Coronary artery (tissue), 2 donors: ENCODE measurements at regions not wholly inside any gene's neighbourhood (a gene's known extent, or its start where the extent isn't known, plus 50 kb on each side); places are given as distances from the start of the nearest gene placed in this dataset.

ENCODE experiments used
- DNase-seq: peaks from one replicate; pipeline ENCODE4 v3.0.0-alpha.2; 2017; ENCODE audit warnings: low spot score
- H3K27ac ChIP-seq, 2 donors: fragments of 200-600 bp; sonication (generic); one replicate each; pipeline ENCODE4 v1.5.1; 2016 to 2019
- H3K4me3 ChIP-seq: fragments of 200-600 bp; sonication (generic); 2 replicates; pipeline ENCODE4 v1.5.1; 2016; ENCODE audit warnings: mild to moderate bottlenecking, moderate library complexity
- TF ChIP-seq, protein P1 (sequence below): fragments of 200-600 bp; sonication (generic); IDR thresholded peaks from one replicate; pipeline ENCODE4 v1.5.1; 2019; ENCODE audit warnings: antibody characterized with exemption

DNA sequence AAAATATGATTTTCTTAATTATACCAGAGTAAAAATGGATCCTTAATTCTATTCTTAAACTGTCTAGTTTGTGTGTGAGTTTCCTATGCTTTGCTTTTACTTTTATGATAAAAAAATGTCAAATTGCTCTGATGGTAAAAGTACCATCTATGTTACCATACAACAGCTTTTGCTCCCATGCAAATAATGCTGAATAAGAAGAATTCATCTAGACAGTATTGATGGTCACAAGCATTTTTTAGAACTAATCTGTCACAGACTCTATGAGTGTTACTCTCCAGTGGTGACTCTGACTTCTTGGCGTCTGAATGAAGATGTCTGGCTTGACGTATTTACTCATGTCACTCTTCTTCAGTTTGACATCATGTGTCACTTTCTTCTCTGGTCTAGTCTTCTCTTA is 608.1 kb upstream of the RORB start:
- no peak for DNase-seq
- TF ChIP-seq, protein P1, sequence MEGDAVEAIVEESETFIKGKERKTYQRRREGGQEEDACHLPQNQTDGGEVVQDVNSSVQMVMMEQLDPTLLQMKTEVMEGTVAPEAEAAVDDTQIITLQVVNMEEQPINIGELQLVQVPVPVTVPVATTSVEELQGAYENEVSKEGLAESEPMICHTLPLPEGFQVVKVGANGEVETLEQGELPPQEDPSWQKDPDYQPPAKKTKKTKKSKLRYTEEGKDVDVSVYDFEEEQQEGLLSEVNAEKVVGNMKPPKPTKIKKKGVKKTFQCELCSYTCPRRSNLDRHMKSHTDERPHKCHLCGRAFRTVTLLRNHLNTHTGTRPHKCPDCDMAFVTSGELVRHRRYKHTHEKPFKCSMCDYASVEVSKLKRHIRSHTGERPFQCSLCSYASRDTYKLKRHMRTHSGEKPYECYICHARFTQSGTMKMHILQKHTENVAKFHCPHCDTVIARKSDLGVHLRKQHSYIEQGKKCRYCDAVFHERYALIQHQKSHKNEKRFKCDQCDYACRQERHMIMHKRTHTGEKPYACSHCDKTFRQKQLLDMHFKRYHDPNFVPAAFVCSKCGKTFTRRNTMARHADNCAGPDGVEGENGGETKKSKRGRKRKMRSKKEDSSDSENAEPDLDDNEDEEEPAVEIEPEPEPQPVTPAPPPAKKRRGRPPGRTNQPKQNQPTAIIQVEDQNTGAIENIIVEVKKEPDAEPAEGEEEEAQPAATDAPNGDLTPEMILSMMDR = no peak
- Histone ChIP-seq H3K27ac (no peak overlapping the region), H3K4me3 (no peak overlapping the region)

DNA sequence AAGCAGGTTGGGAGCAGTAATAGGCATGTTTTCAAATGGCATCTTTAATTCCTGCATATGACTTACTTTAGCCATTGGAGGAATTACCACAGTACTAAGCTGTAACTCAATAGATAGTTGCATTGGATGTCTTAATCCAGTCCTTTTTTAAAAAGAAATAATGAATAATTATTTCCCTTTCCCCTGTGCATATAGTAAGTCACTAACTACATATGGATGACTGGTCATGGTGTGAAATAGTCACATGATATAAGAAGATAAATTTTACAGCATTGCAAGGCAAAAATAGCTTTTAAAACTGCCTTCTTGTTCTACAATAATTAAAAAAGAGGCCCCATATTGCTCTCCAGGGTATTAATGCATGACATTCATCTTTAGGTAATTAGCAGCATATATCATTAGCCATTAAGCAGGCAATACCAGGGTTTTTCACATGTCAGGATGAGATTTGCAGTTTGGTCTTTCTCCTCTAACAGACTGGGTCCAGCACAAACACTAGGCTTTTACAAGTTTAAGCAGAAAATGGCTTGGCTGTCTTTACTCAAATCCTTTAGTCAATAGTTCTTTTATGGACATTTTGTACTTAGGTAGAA is 606.4 kb upstream of the RORB start:
- TF ChIP-seq, protein P1 = no peak
- H3K27ac ChIP-seq = no peak overlapping the region
- DNase-seq = no peak
- H3K4me3 ChIP-seq = no peak overlapping the region

DNA sequence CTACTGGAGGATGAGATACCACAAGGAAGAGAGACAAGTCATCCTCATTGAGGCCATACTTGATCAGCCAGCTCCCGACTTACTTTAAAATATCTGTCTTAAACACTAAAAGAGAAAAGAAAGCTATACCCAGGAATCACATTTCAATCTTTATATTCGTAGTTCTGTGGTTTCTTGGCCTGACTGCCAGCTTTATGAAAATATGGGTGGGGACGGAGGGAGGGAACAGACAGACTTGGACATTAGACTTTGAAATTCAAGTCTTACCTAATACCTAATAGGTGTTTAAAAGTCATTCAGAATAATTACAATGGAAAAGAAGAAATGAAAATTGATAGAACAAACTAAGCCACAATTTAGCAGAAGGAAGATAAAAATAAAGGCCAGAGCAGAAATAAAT is 604.8 kb upstream of the RORB start:
- Histone ChIP-seq H3K4me3 (no peak overlapping the region), H3K27ac (no peak overlapping the region)
- no peak for DNase-seq
- TF ChIP-seq, protein P1 = no peak

DNA sequence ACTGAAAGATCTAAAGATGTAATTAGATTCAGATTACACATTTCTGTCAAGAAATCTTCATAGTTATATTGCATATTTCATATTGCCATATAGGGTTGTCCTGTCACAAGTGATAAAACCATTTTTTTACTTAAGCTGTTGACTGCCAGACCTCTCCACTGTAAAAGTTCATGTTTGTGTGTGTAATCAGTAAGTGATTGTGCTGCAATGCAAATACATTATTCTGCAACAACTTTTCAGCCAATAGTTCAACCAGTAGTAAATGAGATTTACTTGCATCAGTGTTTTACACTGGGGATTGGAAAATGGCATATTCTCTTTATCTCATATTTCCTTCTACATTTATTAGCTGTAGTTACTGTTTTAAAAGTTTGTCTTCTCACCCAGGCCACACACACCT is 603.9 kb upstream of the RORB start:
- TF ChIP-seq, protein P1 = no peak
- Histone ChIP-seq H3K27ac (no peak overlapping the region), H3K4me3 (no peak overlapping the region)
- DNase-seq = no peak

DNA sequence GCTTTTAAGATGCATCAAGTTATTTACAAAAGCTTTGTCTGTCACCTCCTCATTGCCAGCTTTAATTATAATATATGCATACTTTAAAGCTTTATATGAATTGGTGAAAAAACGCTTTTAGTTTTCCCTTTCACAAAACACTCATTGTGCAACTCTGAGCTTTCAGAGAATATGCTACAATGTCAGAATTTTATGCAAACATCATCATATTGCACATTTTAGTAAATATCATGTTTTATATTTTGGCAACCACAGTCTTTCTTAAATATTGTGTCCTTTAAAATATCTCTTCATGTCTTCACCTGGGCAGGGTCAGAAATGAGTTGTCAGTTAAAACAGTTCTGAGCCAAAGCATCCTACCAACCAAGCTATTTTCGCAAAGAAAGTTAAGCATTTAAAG is 601.1 kb upstream of the RORB start:
- TF ChIP-seq, protein P1 = no peak
- no peak overlapping the region for H3K27ac ChIP-seq
- no peak for DNase-seq
- H3K4me3 ChIP-seq = no peak overlapping the region

DNA sequence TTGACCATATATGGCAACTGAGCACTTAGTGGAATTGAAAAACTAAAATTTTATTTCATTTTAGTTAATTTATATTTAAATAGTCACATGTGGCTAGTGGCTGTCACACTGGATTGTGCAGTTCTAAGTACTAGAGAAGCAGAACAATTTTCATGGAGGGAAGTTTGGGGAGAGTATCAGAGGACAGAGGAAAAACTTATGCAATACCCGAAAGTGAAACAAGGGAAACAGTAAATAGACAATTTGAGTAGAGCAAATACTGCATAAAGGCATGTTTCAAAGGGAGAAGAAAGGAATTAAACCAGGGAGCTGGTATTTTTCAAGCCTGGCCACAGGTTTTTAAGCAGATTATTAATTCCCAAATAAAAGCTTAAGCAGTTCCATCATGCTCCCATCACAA is 590.5 kb upstream of the RORB start:
- no peak overlapping the region for H3K27ac ChIP-seq
- no peak overlapping the region for H3K4me3 ChIP-seq
- TF ChIP-seq, protein P1 = no peak
- DNase-seq = no peak

DNA sequence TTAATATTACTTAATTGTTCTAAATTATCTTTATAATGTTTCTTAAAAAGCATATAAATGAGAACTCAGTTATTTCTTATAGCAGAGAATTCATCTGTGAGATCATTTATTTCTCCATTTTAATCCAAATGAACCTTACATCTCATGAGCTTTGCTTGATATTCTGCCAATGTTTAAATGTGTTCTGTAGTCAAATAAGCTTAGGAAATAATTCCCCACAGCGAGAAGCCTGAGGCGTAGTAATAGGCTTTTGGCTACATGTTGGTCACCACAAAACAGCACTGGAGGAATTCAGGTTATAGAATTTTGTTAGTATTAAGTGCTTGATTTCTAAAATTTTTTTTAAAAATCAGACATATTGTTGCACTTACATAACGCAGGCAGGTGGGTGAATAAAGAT is 585.3 kb upstream of the RORB start:
- TF ChIP-seq, protein P1 = no peak
- Histone ChIP-seq H3K4me3 (no peak overlapping the region), H3K27ac (no peak overlapping the region)
- DNase-seq = no peak
